PC-9 (cell line): ENCODE measurements at regions not wholly inside any gene's neighbourhood (a gene's known extent, or its start where the extent isn't known, plus 50 kb on each side); places are given as distances from the start of the nearest gene placed in this dataset.

Experiments
- EZH2 ChIP-seq: fragments of 200-600 bp; sonication (generic); IDR thresholded peaks from 2 replicates; pipeline ENCODE4 v1.8.0; 2017; ENCODE audit warnings: antibody characterized with exemption, low read depth
- TF ChIP-seq, protein P1 (sequence below): fragments of 200-600 bp; sonication (generic); conservative IDR thresholded peaks from 2 replicates; pipeline ENCODE4 v1.6.1; 2017; ENCODE audit warnings: mixed run types, antibody characterized with exemption, mild to moderate bottlenecking, moderate library complexity

DNA sequence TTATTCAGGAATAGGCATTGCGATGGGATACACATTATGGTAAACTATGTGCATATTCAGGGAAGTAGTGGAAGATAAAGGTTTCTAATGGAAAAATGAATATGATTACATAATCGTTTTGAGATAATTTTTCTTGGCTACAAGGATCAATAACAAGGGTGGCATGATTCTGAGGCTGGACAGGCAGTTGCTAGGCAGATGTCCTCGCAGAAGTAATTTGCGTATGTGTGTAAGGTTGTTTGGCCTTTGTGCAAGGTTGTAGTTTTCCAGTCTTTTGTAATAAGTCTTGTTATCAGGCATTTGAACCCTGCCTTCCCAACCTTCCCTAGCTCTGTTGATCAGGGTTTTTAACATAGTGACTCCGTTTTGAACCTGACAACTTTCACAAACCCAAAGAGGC is 59.7 kb downstream of the RGS12 start:
- TF ChIP-seq, protein P1, sequence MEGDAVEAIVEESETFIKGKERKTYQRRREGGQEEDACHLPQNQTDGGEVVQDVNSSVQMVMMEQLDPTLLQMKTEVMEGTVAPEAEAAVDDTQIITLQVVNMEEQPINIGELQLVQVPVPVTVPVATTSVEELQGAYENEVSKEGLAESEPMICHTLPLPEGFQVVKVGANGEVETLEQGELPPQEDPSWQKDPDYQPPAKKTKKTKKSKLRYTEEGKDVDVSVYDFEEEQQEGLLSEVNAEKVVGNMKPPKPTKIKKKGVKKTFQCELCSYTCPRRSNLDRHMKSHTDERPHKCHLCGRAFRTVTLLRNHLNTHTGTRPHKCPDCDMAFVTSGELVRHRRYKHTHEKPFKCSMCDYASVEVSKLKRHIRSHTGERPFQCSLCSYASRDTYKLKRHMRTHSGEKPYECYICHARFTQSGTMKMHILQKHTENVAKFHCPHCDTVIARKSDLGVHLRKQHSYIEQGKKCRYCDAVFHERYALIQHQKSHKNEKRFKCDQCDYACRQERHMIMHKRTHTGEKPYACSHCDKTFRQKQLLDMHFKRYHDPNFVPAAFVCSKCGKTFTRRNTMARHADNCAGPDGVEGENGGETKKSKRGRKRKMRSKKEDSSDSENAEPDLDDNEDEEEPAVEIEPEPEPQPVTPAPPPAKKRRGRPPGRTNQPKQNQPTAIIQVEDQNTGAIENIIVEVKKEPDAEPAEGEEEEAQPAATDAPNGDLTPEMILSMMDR: no peak
- TF ChIP-seq EZH2: no peak
